CD4-positive, CD25-positive, alpha-beta regulatory T cell (primary cell): ENCODE measurements at regions not wholly inside any gene's neighbourhood (a gene's known extent, or its start where the extent isn't known, plus 50 kb on each side); places are given as distances from the start of the nearest gene placed in this dataset.
"Not testable (repeated sequence)": the region's sequence is repeated elsewhere in the genome, so short reads cannot be mapped to it uniquely, and the experiment has no call there.

Experiments
- ATAC-seq, 2 donors: fragments of 150-1000 bp; cut with Tn5 transposase; one replicate each; pipeline ENCODE4 v1.10.0; 2021; ENCODE audit warnings: low read depth in 2 of 2, moderate number of reproducible peaks in 2 of 2, moderate library complexity in 1 of 2
- DNase-seq, 3 donors: peaks; one replicate each; pipeline versions ENCODE4 v3.0.0 to v3.0.0-alpha.2; 2012 to 2022; ENCODE audit warnings: mixed read lengths in 1 of 3
- H3K27ac ChIP-seq: one replicate; pipeline ENCODE4 v1.7.0; 2013; ENCODE audit warnings: mild to moderate bottlenecking, low read length; ENCODE audit not compliant: insufficient read depth, poor library complexity, severe bottlenecking
- H3K27me3 ChIP-seq: one replicate; pipeline ENCODE4 v1.7.0; 2013; ENCODE audit warnings: low read length; ENCODE audit not compliant: control insufficient read depth, insufficient read depth
- H3K36me3 ChIP-seq: one replicate; pipeline ENCODE4 v1.7.0; 2013; ENCODE audit warnings: mild to moderate bottlenecking, low read length, moderate library complexity; ENCODE audit not compliant: control insufficient read depth, insufficient read depth
- H3K4me1 ChIP-seq: 2 replicates; pipeline ENCODE4 v1.7.0; 2013; ENCODE audit warnings: mild to moderate bottlenecking, low read length; ENCODE audit not compliant: insufficient read depth, control insufficient read depth, poor library complexity, severe bottlenecking
- H3K4me3 ChIP-seq: one replicate; pipeline ENCODE4 v1.7.0; 2013; ENCODE audit warnings: low read depth, mild to moderate bottlenecking, low read length, moderate library complexity
- H3K9me3 ChIP-seq, 2 experiments: 1 replicate in 1 of 2; 2 replicates in 1 of 2; pipeline ENCODE4 v1.7.0; 2013; ENCODE audit warnings: low read length in 2 of 2, mild to moderate bottlenecking in 1 of 2, moderate library complexity in 1 of 2; ENCODE audit not compliant: control insufficient read depth in 2 of 2
- H3K27ac Mint-ChIP-seq, 3 donors: one replicate each; pipeline ENCODE4 v1.8.0; 2020 to 2022; ENCODE audit warnings: mild to moderate bottlenecking in 3 of 3, mixed read lengths in 3 of 3, moderate library complexity in 2 of 3
- H3K27me3 Mint-ChIP-seq: one replicate; pipeline ENCODE4 v1.8.0; 2022; ENCODE audit warnings: mild to moderate bottlenecking, mixed read lengths
- H3K36me3 Mint-ChIP-seq: one replicate; pipeline ENCODE4 v1.8.0; 2020; ENCODE audit warnings: mixed read lengths
- H3K4me1 Mint-ChIP-seq, 4 donors: one replicate each; pipeline ENCODE4 v1.8.0; 2020 to 2022; ENCODE audit warnings: mixed read lengths in 4 of 4, mild to moderate bottlenecking in 1 of 4
- H3K4me3 Mint-ChIP-seq, 4 donors: one replicate each; pipeline ENCODE4 v1.8.0; 2020 to 2022; ENCODE audit warnings: mild to moderate bottlenecking in 4 of 4, mixed read lengths in 4 of 4, moderate library complexity in 3 of 4
- H3K9me3 Mint-ChIP-seq, 7 donors: one replicate each; pipeline ENCODE4 v1.8.0; 2020 to 2022; ENCODE audit warnings: mixed read lengths in 7 of 7, mild to moderate bottlenecking in 3 of 7, moderate library complexity in 2 of 7

DNA sequence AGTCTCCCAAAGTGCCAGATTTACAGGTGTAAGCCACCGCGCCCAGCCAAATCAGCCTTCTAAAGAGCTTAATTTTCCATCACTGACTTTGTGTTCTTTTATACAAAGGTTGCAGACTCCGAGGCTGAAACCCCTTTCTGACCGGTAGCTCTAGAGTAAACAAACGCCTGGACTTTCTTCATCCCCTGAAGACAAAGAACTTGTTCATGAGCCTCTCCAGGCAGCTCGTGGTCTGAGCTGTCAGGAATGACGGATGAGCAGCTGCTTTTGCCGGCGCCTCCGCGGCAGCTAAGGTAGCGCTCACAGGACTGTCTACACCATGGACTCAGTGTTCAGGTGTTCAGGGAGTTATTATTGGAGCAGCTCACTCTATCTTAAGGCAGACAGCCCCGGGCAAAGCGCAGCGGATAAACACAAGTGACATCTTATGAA lies 128.5 kb upstream of the ERRFI1 start:
- Histone ChIP-seq H3K36me3 (no peaks in the 10 kb centered on the region), H3K9me3 (no peaks in the 10 kb centered on the region), H3K4me1 (peaks cover 23% of the 10 kb centered on the region), H3K27me3 (no peaks in the 10 kb centered on the region), H3K4me3 (no peak overlapping the region), H3K27ac (no peak overlapping the region)
- peak overlapping the region in 2 of 4 donors; percentile 28 to 81 for H3K4me3 Mint-ChIP-seq
- no peak for DNase-seq
- H3K27ac Mint-ChIP-seq, result peak overlapping the region in 1 of 3 donors; percentile 99
- H3K27me3 Mint-ChIP-seq, result peaks cover 4% of the 10 kb centered on the region
- ATAC-seq, result no peak
- H3K9me3 Mint-ChIP-seq, result peaks cover 0 to 7% (median 0%) of the 10 kb centered on the region in 7 donors
- H3K4me1 Mint-ChIP-seq, result peaks cover 11 to 58% (median 38%) of the 10 kb centered on the region in 4 donors
- peaks cover 4% of the 10 kb centered on the region for H3K36me3 Mint-ChIP-seq

DNA sequence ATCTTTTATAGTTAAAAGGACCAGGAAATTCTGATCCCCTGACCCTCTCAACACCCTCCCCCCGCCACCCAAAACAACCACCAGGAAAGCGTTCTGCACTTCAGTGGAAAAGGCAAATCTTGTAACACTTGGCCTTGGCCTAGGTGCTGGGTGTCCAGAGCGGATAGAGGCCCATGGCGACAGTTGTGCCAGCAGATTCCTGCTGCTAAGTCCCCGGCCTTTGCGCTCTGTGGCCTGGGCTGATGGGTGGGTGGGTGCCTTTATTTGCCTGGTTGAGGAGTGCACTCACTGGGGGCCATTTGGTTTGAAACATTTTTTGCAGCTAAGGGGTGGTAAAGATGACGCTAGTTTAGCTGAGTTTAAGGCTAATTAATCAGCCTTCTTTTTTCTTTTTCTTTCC lies 127.9 kb upstream of the ERRFI1 start:
- Mint-ChIP-seq H3K27me3 (peaks cover 4% of the 10 kb centered on the region), H3K4me3 (no peak overlapping the region), H3K4me1 (peaks cover 11 to 63% (median 40%) of the 10 kb centered on the region in 4 donors), H3K27ac (peak overlapping the region in 2 of 3 donors; percentile 99 to 100), H3K36me3 (peaks cover 4% of the 10 kb centered on the region), H3K9me3 (peaks cover 0 to 7% (median 0%) of the 10 kb centered on the region in 7 donors)
- no peak for ATAC-seq
- Histone ChIP-seq H3K36me3 (no peaks in the 10 kb centered on the region), H3K4me1 (peaks cover 23% of the 10 kb centered on the region), H3K9me3 (no peaks in the 10 kb centered on the region), H3K27ac (peak overlapping the region; percentile 94), H3K27me3 (no peaks in the 10 kb centered on the region), H3K4me3 (no peak overlapping the region)
- DNase-seq, result no peak

DNA sequence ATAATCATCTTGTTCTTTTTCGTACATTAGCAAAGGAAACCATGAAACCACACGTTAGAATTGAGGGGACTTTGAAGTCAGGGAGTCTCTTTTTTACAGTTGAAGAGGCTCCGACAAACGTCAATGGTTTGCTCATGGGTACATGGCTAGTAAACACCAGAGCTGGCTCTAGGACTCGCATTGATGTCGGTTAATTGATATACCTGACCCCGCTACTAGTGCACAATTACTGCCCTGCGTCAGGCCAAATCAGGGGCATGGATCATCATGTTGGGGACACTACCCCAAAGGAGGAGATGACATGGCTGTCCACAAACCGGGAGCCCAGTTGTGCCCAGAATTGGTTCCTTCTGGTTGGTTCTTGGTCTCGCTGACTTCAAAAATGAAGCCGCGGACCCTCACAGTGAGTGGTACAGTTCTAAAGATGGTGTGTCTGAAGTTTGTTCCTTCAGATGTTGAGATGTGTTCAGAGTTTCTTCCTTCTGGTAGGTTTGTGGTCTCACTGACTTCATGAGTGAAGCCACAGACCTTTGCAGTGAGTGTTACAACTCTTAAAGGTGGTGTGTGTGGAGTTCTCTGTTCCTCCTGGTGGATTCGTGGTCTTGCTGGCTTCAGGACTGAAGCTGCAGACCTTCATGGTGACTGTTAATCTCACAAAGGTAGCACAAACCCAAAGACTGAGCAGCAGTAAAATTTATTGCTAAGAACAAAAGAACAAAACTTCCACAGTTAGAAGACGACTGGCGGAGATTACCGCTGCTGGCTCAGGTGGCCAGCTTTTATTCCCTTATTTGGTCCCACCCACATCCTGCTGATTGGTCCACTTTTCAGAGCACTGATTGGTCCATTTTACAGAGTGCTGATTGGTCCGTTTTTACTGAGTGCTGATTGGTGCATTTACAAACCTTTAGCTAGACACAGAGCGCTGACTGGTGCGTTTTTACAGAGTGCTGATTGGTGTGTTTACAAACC lies 126.9 kb upstream of the ERRFI1 start:
- peak overlapping the region; percentile 65 for H3K4me3 ChIP-seq
- H3K4me1 ChIP-seq, result peaks cover 23% of the 10 kb centered on the region

DNA sequence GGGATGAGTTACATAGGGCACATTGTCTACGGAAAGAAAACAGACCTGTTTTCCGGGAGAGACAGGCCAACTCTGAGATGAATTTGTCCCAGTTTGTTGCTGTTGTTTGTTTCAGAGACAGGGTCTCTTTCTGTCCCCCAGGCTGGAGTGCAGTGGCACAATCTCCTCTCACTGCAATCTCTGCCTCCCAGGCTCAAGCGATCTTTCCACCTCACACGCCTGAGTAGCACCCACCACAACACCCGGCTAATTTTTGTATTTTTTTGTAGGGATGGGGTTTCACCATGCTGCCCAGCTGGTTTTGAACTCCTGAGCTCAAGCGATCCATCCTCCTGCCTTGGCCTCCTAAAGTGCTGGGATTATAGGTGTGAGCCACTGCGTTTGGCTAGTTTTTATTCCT lies 125.5 kb upstream of the ERRFI1 start:
- no peak for ATAC-seq
- Mint-ChIP-seq H3K4me3 (peak overlapping the region in 3 of 4 donors; percentile 8 to 72 (median 52)), H3K27me3 (peaks cover 4% of the 10 kb centered on the region), H3K36me3 (peaks cover 4% of the 10 kb centered on the region), H3K4me1 (peaks cover 11 to 76% (median 49%) of the 10 kb centered on the region in 4 donors), H3K27ac (peak overlapping the region; percentile 99 to 100 (median 99)), H3K9me3 (peaks cover 0 to 7% (median 0%) of the 10 kb centered on the region in 7 donors)
- Histone ChIP-seq H3K4me1 (peaks cover 26% of the 10 kb centered on the region), H3K36me3 (no peaks in the 10 kb centered on the region), H3K4me3 (no peak overlapping the region), H3K9me3 (no peaks in the 10 kb centered on the region), H3K27me3 (no peaks in the 10 kb centered on the region), H3K27ac (no peak overlapping the region)
- no peak for DNase-seq

More for the DNA sequence above, 126.9 kb upstream of the ERRFI1 start:
- peak overlapping the region; percentile 94 for H3K27ac ChIP-seq
- no peaks in the 10 kb centered on the region for H3K9me3 ChIP-seq
- peaks cover 0 to 7% (median 0%) of the 10 kb centered on the region in 7 donors for H3K9me3 Mint-ChIP-seq
- no peaks in the 10 kb centered on the region for H3K27me3 ChIP-seq
- DNase-seq (peak; percentile 48 to 92 (median 87)), ATAC-seq (peak; percentile 89 to 94)
- H3K36me3 Mint-ChIP-seq, result peaks cover 4% of the 10 kb centered on the region
- peak overlapping the region; percentile 99 to 100 (median 99) for H3K27ac Mint-ChIP-seq
- peaks cover 11 to 69% (median 44%) of the 10 kb centered on the region in 4 donors for H3K4me1 Mint-ChIP-seq
- peaks cover 4% of the 10 kb centered on the region for H3K27me3 Mint-ChIP-seq
- peak overlapping the region; percentile 61 to 83 (median 78) for H3K4me3 Mint-ChIP-seq
- H3K36me3 ChIP-seq, result no peaks in the 10 kb centered on the region

DNA sequence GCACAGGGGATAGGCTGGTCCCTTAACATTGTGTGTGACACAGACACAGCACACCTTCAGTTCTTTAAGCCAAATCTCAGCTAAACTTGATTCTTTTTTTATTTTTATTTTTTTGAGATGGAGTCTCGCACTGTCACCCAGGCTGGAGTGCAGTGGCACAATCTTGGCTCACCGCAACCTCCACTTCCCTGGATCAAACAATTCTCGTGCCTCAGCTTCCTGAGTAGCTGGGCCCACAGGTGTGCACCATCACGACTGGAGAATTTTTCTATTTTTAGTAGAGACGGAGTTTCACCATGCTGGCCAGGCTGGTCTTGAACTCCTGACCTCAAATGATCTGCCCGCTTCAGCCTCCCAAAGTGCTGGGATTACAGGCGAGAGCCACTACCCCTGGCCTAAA lies 123.6 kb upstream of the ERRFI1 start:
- peak overlapping the region in 2 of 3 donors; percentile 46 to 99 for H3K27ac Mint-ChIP-seq
- not testable (repeated sequence) for ATAC-seq, DNase-seq

DNA sequence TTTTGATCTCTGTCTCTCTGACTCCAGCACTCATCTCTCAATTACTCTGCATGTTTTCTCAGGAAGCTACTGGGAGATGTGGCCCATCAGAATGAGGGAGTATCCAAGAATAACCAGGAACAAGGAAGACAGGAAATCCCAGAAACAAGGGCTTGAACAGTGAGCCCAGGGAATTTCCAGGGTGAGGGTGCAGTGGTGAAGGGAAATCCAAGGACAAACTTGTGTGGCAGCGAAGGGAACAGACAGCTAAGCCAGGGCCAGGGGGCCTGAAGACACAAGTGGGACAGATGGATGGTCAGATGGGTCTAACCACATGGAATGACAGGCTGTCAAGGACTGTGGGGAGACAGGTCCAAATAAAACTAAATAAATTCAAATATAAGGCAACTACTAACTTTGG lies 121.8 kb upstream of the ERRFI1 start:
- DNase-seq (no peak), ATAC-seq (no peak)
- Mint-ChIP-seq H3K36me3 (no peaks in the 10 kb centered on the region), H3K4me3 (no peak overlapping the region), H3K27me3 (peaks cover 7% of the 10 kb centered on the region), H3K4me1 (peaks cover 10 to 83% (median 52%) of the 10 kb centered on the region in 4 donors), H3K27ac (peak overlapping the region; percentile 47 to 91 (median 76)), H3K9me3 (peaks cover 0 to 4% (median 0%) of the 10 kb centered on the region in 7 donors)
- H3K36me3 ChIP-seq, result no peaks in the 10 kb centered on the region
- peaks cover 31% of the 10 kb centered on the region for H3K4me1 ChIP-seq
- H3K27ac ChIP-seq, result no peak overlapping the region
- H3K9me3 ChIP-seq, result no peaks in the 10 kb centered on the region
- no peak overlapping the region for H3K4me3 ChIP-seq
- no peaks in the 10 kb centered on the region for H3K27me3 ChIP-seq

More for the DNA sequence above, 123.6 kb upstream of the ERRFI1 start:
- H3K4me3 ChIP-seq, H3K27me3 ChIP-seq, H3K27ac ChIP-seq, H3K27me3 Mint-ChIP-seq, H3K36me3 Mint-ChIP-seq, H3K9me3 ChIP-seq, H3K36me3 ChIP-seq, H3K9me3 Mint-ChIP-seq: not testable (repeated sequence)
- Mint-ChIP-seq H3K4me3 (peak overlapping the region in 1 of 4 donors; percentile 19), H3K4me1 (peaks cover 16 to 86% (median 56%) of the 10 kb centered on the region in 4 donors)
- H3K4me1 ChIP-seq, result peaks cover 35% of the 10 kb centered on the region

DNA sequence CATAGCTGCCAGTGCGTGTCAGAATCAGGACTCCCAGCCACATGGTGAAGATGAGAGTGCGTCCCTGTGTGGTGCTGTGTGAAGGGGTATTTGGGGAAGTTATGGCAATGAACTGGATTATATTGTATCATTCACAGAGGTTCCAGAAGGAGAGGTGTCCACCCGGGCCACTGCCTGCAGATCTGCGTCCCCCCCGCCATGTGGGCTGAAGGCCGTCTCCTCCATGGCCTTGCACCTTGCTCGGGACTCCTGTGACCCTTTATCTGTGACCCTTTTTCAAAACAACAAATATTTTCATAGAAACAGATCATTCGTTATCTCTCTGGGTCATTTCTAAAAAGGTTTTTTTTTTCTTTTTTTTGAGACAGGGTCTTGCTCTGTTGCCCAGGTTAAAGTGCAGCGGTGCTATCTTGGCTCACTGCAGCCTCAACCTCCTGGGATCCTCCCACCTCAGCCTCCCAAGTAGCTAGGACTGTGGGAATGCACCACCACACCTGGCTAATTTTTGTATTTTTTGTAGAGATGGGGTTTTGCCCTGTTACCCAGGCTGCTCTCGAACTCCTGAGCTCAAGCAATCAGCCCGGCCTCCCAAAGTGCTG lies 120.2 kb upstream of the ERRFI1 start:
- H3K4me3 ChIP-seq, result no peak overlapping the region
- H3K27ac ChIP-seq, result no peak overlapping the region
- ATAC-seq (no peak), DNase-seq (no peak)
- Mint-ChIP-seq H3K4me3 (peak overlapping the region in 1 of 4 donors; percentile 3), H3K27ac (peak overlapping the region in 1 of 3 donors; percentile 89), H3K4me1 (peaks cover 5 to 73% (median 38%) of the 10 kb centered on the region in 4 donors), H3K9me3 (peaks cover 0 to 4% (median 0%) of the 10 kb centered on the region in 7 donors), H3K36me3 (no peaks in the 10 kb centered on the region), H3K27me3 (peaks cover 5% of the 10 kb centered on the region)
- H3K36me3 ChIP-seq, result no peaks in the 10 kb centered on the region
- peaks cover 15% of the 10 kb centered on the region for H3K4me1 ChIP-seq
- H3K27me3 ChIP-seq, result no peaks in the 10 kb centered on the region
- H3K9me3 ChIP-seq, result no peaks in the 10 kb centered on the region
